ENCODE measurements at regions not wholly inside any gene's neighbourhood (a gene's known extent, or its start where the extent isn't known, plus 50 kb on each side); places are given as distances from the start of the nearest gene placed in this dataset.
A peak's percentile ranks its signal among the peaks of the same experiment; 100 is the strongest.
"Not testable (repeated sequence)": the region's sequence is repeated elsewhere in the genome, so short reads cannot be mapped to it uniquely, and the experiment has no call there.

DNA sequence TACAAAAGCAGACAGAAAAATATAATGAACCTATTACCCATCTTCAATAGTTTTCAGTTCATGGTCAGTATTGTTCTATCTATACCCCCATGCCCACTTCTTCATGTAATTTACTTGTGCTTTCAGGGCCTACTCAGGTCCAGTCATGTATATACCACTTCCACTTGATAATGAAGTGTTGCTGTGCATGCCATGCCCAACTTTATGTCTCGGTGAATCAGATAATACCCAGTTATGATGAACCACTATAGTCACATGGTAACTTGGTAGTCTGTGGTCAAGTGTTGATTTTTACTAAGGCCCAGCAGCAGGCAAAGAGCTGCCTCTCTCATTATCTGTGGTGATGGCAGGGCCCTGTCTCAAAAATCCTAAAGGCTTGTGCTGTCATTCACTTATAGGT lies 70.7 kb upstream of the IL33 start:
- H3K36me3 ChIP-seq = no peaks in the 10 kb centered on the region
- no peaks in the 10 kb centered on the region for H3K27me3 ChIP-seq
- no peak for DNase-seq (ENCODE audit: low read depth in 1 of 2, low spot score in 1 of 2)
- H3K27ac ChIP-seq = no peak overlapping the region
- H3K4me1 ChIP-seq (ENCODE audit: low read depth) = no peaks in the 10 kb centered on the region
- TF ChIP-seq, protein P1, sequence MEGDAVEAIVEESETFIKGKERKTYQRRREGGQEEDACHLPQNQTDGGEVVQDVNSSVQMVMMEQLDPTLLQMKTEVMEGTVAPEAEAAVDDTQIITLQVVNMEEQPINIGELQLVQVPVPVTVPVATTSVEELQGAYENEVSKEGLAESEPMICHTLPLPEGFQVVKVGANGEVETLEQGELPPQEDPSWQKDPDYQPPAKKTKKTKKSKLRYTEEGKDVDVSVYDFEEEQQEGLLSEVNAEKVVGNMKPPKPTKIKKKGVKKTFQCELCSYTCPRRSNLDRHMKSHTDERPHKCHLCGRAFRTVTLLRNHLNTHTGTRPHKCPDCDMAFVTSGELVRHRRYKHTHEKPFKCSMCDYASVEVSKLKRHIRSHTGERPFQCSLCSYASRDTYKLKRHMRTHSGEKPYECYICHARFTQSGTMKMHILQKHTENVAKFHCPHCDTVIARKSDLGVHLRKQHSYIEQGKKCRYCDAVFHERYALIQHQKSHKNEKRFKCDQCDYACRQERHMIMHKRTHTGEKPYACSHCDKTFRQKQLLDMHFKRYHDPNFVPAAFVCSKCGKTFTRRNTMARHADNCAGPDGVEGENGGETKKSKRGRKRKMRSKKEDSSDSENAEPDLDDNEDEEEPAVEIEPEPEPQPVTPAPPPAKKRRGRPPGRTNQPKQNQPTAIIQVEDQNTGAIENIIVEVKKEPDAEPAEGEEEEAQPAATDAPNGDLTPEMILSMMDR (IDR thresholded peaks at IDR 0.05; ENCODE audit: low read depth, low read length) = no peak
- H3K9me3 ChIP-seq (ENCODE audit: low read depth) = no peaks in the 10 kb centered on the region
- no peak overlapping the region for H3K4me3 ChIP-seq

- no peak for DNase-seq (ENCODE audit: low read depth in 1 of 2, low spot score in 1 of 2)
- H3K36me3 ChIP-seq = no peaks in the 10 kb centered on the region
- TF ChIP-seq, protein P1 (IDR thresholded peaks at IDR 0.05; ENCODE audit: low read depth, low read length) = no peak
- H3K4me3 ChIP-seq = no peak overlapping the region
- H3K27ac ChIP-seq = no peak overlapping the region
- H3K27me3 ChIP-seq = no peaks in the 10 kb centered on the region
- H3K9me3 ChIP-seq (ENCODE audit: low read depth) = no peaks in the 10 kb centered on the region
- no peaks in the 10 kb centered on the region for H3K4me1 ChIP-seq (ENCODE audit: low read depth)
Measured at GRCh38 chr9:6142799-6143454, 72.7 kb upstream of the IL33 start.

DNA sequence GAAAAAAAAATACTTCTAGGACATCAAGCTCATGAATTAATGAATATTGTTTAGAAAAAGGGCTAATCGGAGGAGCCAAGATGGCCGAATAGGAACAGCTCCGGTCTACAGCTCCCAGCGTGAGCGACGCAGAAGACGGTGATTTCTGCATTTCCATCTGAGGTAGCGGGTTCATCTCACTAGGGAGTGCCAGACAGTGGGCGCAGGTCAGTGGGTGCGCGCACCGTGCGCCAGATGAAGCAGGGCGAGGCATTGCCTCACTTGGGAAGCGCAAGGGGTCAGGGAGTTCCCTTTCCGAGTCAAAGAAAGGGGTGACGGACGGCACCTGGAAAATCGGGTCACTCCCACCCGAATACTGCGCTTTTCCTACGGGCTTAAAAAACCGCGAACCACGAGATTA lies 79.8 kb upstream of the IL33 start:
- not testable (repeated sequence) for H3K27ac ChIP-seq; H3K4me1 ChIP-seq (ENCODE audit: low read depth); H3K4me3 ChIP-seq; H3K27me3 ChIP-seq; H3K9me3 ChIP-seq (ENCODE audit: low read depth); DNase-seq (ENCODE audit: low read depth in 1 of 2, low spot score in 1 of 2); H3K36me3 ChIP-seq

DNA sequence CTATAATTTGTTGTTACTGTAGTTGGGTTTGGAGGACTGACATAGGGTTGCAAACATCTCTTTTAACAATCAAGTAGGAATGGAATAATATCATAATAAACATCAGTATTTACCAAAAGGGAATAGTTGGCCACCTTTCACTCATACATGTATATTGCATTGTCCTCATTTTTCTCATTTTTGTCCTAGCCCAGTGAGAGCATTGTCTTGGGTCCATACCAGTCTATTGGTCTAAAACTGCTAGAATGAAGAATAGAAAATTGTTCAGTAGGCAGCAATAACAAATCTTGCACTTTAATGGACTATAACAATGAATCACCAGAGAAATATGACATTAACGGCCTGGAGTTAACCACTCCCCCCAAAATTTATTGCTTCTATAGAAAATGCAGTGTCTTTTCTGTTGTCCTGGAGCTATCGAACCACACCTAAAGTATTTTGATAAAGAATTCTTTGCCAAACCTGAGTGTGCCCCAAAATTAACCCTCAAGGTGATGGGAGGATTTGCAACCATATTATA lies 80.9 kb upstream of the IL33 start:
- Histone ChIP-seq H3K9me3 (ENCODE audit: low read depth) (no peaks in the 10 kb centered on the region), H3K27ac (no peak overlapping the region), H3K4me3 (no peak overlapping the region), H3K36me3 (no peaks in the 10 kb centered on the region), H3K27me3 (no peaks in the 10 kb centered on the region), H3K4me1 (ENCODE audit: low read depth) (no peaks in the 10 kb centered on the region)
- TF ChIP-seq, protein P1 (IDR thresholded peaks at IDR 0.05; ENCODE audit: low read depth, low read length) = no peak
- DNase-seq (ENCODE audit: low read depth in 1 of 2, low spot score in 1 of 2) = no peak

GRCh38 chr9:6133346-6134063 lies 82.1 kb upstream of the IL33 start:
- Histone ChIP-seq H3K4me3 (no peak overlapping the region), H3K4me1 (ENCODE audit: low read depth) (no peaks in the 10 kb centered on the region), H3K9me3 (ENCODE audit: low read depth) (no peaks in the 10 kb centered on the region), H3K36me3 (no peaks in the 10 kb centered on the region), H3K27ac (no peak overlapping the region), H3K27me3 (no peaks in the 10 kb centered on the region)
- DNase-seq (ENCODE audit: low read depth in 1 of 2, low spot score in 1 of 2) = peak in 1 of 2 donors; percentile 68
- TF ChIP-seq, protein P1 (IDR thresholded peaks at IDR 0.05; ENCODE audit: low read depth, low read length) = no peak

DNA sequence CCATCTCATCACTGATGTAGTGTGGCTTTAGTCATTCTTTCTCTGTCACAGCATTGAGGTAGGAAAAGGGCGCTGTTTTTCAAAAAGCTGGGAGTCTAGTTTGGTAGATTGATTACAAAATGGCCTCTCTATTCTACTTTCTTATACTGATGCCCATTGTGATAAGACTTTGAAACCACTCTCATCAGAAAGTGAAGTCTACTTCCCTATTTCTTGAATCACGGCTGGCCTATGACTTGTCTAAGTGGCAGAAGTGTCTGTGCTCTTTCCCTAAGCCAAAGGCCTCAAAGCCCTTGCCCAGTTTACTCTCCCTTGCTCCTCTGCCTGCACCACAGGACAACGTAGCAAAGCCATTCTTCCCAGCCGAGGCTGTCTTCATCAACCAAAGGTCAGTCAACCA lies 83.0 kb upstream of the IL33 start:
- H3K27me3 ChIP-seq = no peaks in the 10 kb centered on the region
- no peaks in the 10 kb centered on the region for H3K4me1 ChIP-seq (ENCODE audit: low read depth)
- H3K27ac ChIP-seq = no peak overlapping the region
- no peaks in the 10 kb centered on the region for H3K36me3 ChIP-seq
- DNase-seq (ENCODE audit: low read depth in 1 of 2, low spot score in 1 of 2) = no peak
- H3K4me3 ChIP-seq = no peak overlapping the region
- H3K9me3 ChIP-seq (ENCODE audit: low read depth) = no peaks in the 10 kb centered on the region
- TF ChIP-seq, protein P1 (IDR thresholded peaks at IDR 0.05; ENCODE audit: low read depth, low read length) = no peak

Measured in cardiac muscle cell (in vitro differentiated cells and primary cell).